Tibial nerve (tissue), 4 donors: ENCODE measurements at regions not wholly inside any gene's neighbourhood (a gene's known extent, or its start where the extent isn't known, plus 50 kb on each side); places are given as distances from the start of the nearest gene placed in this dataset.

ENCODE experiments used
- EP300 ChIP-seq, 2 donors: sonication (generic); formaldehyde crosslinking; IDR thresholded peaks; one replicate each; pipeline ENCODE4 v1.6.1; 2017; ENCODE audit warnings: antibody characterized with exemption in 2 of 2, mild to moderate bottlenecking in 1 of 2
- POLR2A ChIP-seq, 2 donors: fragments of 450-650 bp; IDR thresholded peaks; one replicate each; pipeline ENCODE4 v1.6.1; 2017; ENCODE audit warnings: antibody characterized with exemption in 2 of 2, mild to moderate bottlenecking in 2 of 2, moderate library complexity in 2 of 2
- TF ChIP-seq, protein P1 (sequence below), 5 experiments: fragments of 200-600 bp in 3 of 5; fragments of 450-650 bp in 2 of 5; sonication (generic) in 3 of 5; IDR thresholded peaks; one replicate each; pipeline ENCODE4 v1.5.1; 2016 to 2019; ENCODE audit warnings: antibody characterized with exemption in 5 of 5, mild to moderate bottlenecking in 3 of 5, moderate library complexity in 2 of 5

DNA sequence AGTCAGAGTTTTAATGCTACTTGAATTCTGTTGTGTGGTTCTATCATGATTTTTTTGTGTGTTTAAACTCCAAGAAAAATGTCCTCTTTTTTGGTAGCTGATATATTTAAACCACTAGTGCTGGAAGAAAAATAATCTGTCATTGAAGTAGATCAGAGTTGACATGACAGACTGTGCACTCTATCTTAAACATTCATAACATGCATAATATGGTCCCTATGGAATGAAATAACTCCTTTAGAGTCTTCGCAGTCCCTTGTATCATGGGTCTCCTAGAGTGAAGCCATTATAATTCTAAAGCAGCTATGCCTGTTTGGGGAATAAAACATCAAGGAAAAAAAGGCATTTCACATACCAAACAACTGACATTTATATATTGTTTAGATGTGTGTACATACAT, 282.7 kb upstream of the CITED2 start:
- TF ChIP-seq, protein P1, sequence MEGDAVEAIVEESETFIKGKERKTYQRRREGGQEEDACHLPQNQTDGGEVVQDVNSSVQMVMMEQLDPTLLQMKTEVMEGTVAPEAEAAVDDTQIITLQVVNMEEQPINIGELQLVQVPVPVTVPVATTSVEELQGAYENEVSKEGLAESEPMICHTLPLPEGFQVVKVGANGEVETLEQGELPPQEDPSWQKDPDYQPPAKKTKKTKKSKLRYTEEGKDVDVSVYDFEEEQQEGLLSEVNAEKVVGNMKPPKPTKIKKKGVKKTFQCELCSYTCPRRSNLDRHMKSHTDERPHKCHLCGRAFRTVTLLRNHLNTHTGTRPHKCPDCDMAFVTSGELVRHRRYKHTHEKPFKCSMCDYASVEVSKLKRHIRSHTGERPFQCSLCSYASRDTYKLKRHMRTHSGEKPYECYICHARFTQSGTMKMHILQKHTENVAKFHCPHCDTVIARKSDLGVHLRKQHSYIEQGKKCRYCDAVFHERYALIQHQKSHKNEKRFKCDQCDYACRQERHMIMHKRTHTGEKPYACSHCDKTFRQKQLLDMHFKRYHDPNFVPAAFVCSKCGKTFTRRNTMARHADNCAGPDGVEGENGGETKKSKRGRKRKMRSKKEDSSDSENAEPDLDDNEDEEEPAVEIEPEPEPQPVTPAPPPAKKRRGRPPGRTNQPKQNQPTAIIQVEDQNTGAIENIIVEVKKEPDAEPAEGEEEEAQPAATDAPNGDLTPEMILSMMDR (IDR thresholded peaks at IDR 0.05), result no peak
- no peak for TF ChIP-seq EP300 (IDR thresholded peaks at IDR 0.05)
- no peak for TF ChIP-seq POLR2A (IDR thresholded peaks at IDR 0.05)
